MCF 10A (cell line): ENCODE measurements at regions not wholly inside any gene's neighbourhood (a gene's known extent, or its start where the extent isn't known, plus 50 kb on each side); places are given as distances from the start of the nearest gene placed in this dataset.
"Not testable (repeated sequence)": the region's sequence is repeated elsewhere in the genome, so short reads cannot be mapped to it uniquely, and the experiment has no call there.

Source experiments
- BruUV-seq: library from RNA; stranded (reverse); fragments of 400-500 nt; replicated peaks from 2 replicates; lab custom pipeline; 2021; lab: Mats Ljungman, UMichigan
- CTCF ChIA-PET: fragments of 300-600 bp; sonication (Branson Sonifier 250); formaldehyde crosslinking; extraction: SDS; loops from one replicate; lab custom pipeline; 2021; ENCODE audit warnings: antibody characterized with exemption, inconsistent platforms; lab: Yijun Ruan, JAX
- POLR2A ChIA-PET: fragments of 300-600, 350-650 bp; sonication (Branson Sonifier 250); formaldehyde crosslinking; extraction: SDS; loops from one replicate; lab custom pipeline; 2020; ENCODE audit warnings: antibody characterized with exemption, inconsistent platforms; lab: Yijun Ruan, JAX
- DNase-seq: peaks from one replicate; pipeline ENCODE4 v3.0.0-alpha.2; 2018; ENCODE audit not compliant: unreplicated experiment
- H3K27ac Mint-ChIP-seq: one replicate; pipeline ENCODE4 v1.8.0; 2022; ENCODE audit warnings: mild to moderate bottlenecking, low read depth, mixed read lengths; ENCODE audit not compliant: unreplicated experiment
- H3K27me3 Mint-ChIP-seq: one replicate; pipeline ENCODE4 v1.8.0; 2022; ENCODE audit warnings: mixed read lengths; ENCODE audit not compliant: insufficient read depth, unreplicated experiment
- H3K36me3 Mint-ChIP-seq: one replicate; pipeline ENCODE4 v1.8.0; 2022; ENCODE audit warnings: mild to moderate bottlenecking, moderate library complexity, mixed read lengths; ENCODE audit not compliant: insufficient read depth, unreplicated experiment
- H3K4me1 Mint-ChIP-seq: one replicate; pipeline ENCODE4 v1.8.0; 2022; ENCODE audit warnings: mixed read lengths; ENCODE audit not compliant: insufficient read depth, unreplicated experiment
- H3K4me3 Mint-ChIP-seq: one replicate; pipeline ENCODE4 v1.8.0; 2022; ENCODE audit warnings: mild to moderate bottlenecking, moderate library complexity, mixed read lengths; ENCODE audit not compliant: unreplicated experiment
- H3K9me3 Mint-ChIP-seq: one replicate; pipeline ENCODE4 v1.8.0; 2022; ENCODE audit warnings: mixed read lengths; ENCODE audit not compliant: unreplicated experiment
- intact Hi-C: fragments of 100-400 bp; cut with micrococcal nuclease; formaldehyde crosslinking; loops from 2 replicates; pipeline ENCODE4 v1.14.1; 2022
- TF ChIP-seq, protein P1 (sequence below): fragments of 200-600 bp; IDR thresholded peaks from one replicate; pipeline ENCODE4 v1.8.0; 2022; ENCODE audit warnings: antibody characterized with exemption, mild to moderate bottlenecking; ENCODE audit not compliant: unreplicated experiment

DNA sequence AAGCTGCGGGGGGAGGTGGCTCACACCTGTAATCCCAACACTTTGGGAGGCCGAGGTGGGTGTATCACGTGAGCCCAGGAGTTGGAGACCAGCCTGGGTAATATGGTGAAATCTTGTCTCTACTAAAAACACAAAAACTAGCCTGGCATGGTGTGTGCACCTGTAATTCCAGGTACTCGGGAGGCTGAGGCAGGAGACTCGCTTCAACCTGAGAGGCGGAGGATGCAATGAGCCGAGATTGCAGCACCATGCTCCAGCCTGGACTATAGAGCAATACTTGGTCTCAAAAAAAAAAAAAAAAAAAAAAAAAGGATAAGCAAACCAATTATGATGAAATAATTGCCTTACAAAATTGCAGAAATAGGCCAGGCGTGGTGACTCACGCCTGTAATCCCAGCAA, 311.4 kb upstream of the ZNF337 start:
- H3K36me3 Mint-ChIP-seq, CTCF ChIA-PET, H3K9me3 Mint-ChIP-seq, H3K27ac Mint-ChIP-seq, BruUV-seq, H3K27me3 Mint-ChIP-seq, H3K4me3 Mint-ChIP-seq, intact Hi-C loops, H3K4me1 Mint-ChIP-seq: not testable (repeated sequence)
- POLR2A ChIA-PET, result interaction anchor here (0.7 kb wide), 1 partner anchor 317 kb away, joined by 3 read pairs; no protein-coding TSS in a partner anchor
- peak; percentile 16 for DNase-seq

DNA sequence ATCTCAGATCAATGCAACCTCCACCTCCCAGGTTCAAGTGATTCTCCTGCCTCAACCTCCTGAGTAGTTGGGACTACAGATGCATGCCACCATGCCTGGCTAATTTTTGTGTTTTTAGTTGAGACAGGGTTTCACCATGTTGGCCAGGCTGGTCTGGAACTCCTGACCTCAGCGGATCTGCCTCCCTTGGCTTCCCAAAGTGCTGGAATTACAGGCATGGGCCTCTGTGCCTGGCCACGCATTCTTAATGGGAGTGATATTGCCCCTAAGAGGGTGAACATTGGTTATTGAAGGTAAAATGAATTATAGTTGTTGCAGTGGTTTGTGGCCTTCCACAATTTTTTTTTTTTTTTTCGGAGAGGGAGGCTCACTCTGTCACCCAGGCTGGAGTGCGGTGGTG, 309.5 kb upstream of the ZNF337 start:
- not testable (repeated sequence) for BruUV-seq

DNA sequence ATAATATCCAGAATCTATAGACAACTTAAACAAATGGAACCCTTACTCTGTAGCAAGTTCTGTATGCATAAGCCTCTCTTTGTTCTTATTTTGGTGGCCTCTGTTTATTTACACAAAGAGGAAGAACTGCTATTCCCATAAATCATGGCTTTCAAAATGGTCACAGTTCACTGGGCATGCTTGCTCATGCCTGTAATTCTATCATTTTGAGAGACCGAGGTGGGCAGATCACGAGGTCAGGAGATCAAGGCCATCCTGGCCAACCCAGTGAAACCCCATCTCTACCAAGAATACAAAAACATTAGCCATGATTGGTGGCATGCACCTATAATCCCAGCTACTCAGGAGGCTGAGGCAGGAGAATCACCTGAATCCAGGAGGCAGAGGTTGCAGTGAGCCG, 307.3 kb upstream of the ZNF337 start:
- H3K4me1 Mint-ChIP-seq, DNase-seq, H3K9me3 Mint-ChIP-seq, BruUV-seq, H3K36me3 Mint-ChIP-seq, intact Hi-C loops, H3K27me3 Mint-ChIP-seq, POLR2A ChIA-PET, H3K4me3 Mint-ChIP-seq, H3K27ac Mint-ChIP-seq, CTCF ChIA-PET: not testable (repeated sequence)

More for the DNA sequence above, 309.5 kb upstream of the ZNF337 start:
- H3K9me3 Mint-ChIP-seq, DNase-seq, CTCF ChIA-PET, H3K4me1 Mint-ChIP-seq, H3K36me3 Mint-ChIP-seq, POLR2A ChIA-PET, H3K27ac Mint-ChIP-seq, H3K27me3 Mint-ChIP-seq, H3K4me3 Mint-ChIP-seq, intact Hi-C loops: not testable (repeated sequence)

DNA sequence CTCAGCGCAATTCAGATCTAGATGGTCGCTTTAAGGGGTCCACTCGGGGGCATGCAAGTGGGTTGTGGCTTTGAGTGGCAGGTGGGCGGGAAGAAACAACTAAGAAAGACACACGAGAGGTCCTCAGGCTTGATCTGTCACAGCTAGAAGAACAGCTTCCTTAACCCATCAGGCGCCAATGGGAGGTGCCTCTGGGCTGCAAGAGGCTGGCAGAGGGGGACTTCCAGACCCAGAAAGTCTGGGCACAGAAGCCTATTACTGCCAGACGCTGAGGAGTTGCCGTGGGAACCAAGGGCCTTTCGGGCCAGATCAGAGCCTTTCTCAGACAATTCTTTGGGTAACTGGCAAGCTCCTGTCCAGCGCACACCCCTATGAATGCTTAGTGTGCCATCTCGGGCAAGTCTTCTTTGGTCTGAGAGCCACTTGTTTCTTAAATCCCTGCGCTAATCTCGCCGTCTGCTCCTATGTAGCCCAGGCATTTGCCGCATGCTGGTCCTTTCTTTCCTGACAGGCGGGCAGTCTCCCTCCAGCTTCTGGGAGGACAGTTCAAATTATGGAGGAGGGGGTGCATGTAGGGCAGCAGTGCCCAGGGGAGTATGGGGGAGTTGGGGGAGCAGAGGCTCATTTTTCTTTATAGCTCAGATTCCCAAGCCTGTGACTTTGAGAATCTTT, 300.9 kb upstream of the ZNF337 start:
- H3K4me1 Mint-ChIP-seq, POLR2A ChIA-PET, H3K27me3 Mint-ChIP-seq, H3K9me3 Mint-ChIP-seq, BruUV-seq, H3K4me3 Mint-ChIP-seq, CTCF ChIA-PET, H3K36me3 Mint-ChIP-seq, intact Hi-C loops, H3K27ac Mint-ChIP-seq, DNase-seq: not testable (repeated sequence)

DNA sequence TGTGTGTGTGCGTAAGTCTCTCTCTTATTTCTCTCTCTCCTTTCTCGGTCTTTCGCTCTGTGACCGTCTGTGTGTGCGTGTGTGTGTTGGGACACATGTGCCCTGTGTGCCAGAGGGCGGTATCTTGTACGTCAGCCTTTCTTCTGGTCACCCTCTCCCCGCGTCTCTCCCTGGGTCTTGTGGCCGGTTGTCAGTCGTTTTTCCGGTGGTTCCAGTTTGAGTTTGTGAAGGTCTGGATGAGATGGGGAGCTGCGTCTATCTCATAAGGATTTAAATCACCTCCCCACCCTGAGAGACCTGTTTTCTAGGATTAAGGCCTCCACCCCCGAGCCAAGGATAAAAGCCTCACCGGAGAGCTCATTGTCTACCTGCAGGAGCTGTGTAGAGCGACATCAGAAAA, 295.5 kb upstream of the ZNF337 start:
- no peaks in the 10 kb centered on the region for H3K4me1 Mint-ChIP-seq
- ChIA-PET CTCF (no interaction called here), POLR2A (no interaction called here)
- no peak overlapping the region for H3K4me3 Mint-ChIP-seq
- BruUV-seq, result no TSS peak
- DNase-seq, result no peak
- peaks cover 5% of the 10 kb centered on the region for H3K9me3 Mint-ChIP-seq
- intact Hi-C loops, result no loop called here
- no peak overlapping the region for H3K27ac Mint-ChIP-seq
- H3K36me3 Mint-ChIP-seq, result no peaks in the 10 kb centered on the region
- TF ChIP-seq, protein P1, sequence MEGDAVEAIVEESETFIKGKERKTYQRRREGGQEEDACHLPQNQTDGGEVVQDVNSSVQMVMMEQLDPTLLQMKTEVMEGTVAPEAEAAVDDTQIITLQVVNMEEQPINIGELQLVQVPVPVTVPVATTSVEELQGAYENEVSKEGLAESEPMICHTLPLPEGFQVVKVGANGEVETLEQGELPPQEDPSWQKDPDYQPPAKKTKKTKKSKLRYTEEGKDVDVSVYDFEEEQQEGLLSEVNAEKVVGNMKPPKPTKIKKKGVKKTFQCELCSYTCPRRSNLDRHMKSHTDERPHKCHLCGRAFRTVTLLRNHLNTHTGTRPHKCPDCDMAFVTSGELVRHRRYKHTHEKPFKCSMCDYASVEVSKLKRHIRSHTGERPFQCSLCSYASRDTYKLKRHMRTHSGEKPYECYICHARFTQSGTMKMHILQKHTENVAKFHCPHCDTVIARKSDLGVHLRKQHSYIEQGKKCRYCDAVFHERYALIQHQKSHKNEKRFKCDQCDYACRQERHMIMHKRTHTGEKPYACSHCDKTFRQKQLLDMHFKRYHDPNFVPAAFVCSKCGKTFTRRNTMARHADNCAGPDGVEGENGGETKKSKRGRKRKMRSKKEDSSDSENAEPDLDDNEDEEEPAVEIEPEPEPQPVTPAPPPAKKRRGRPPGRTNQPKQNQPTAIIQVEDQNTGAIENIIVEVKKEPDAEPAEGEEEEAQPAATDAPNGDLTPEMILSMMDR, result no peak
- no peaks in the 10 kb centered on the region for H3K27me3 Mint-ChIP-seq

DNA sequence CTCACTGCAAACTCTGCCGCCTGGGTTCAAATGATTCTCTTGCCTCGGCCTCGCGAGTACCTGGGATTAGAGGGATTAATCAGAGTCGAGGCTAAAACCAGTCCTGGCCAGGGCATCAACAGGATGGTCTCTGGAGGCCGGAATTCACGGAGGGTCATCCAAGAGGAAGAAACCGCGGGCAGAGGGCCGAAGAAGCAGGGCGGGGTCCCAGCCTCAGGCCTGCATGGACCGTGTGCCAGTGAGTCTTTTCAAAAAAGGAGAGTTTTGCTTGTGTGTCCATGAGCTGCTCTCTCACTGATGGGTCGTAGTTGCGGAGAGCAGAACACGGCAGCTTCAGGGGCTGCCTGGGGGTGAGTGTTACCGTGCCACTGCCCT, 295.1 kb upstream of the ZNF337 start:
- ChIA-PET CTCF (no interaction called here), POLR2A (no interaction called here)
- no peak for DNase-seq
- intact Hi-C loops, result no loop called here
- no peaks in the 10 kb centered on the region for H3K27me3 Mint-ChIP-seq
- H3K4me1 Mint-ChIP-seq, result no peaks in the 10 kb centered on the region
- no TSS peak for BruUV-seq
- no peak overlapping the region for H3K4me3 Mint-ChIP-seq
- no peaks in the 10 kb centered on the region for H3K36me3 Mint-ChIP-seq
- no peak overlapping the region for H3K27ac Mint-ChIP-seq
- TF ChIP-seq, protein P1, result no peak
- H3K9me3 Mint-ChIP-seq, result peaks cover 5% of the 10 kb centered on the region
